K562 (cell line): ENCODE measurements at regions not wholly inside any gene's neighbourhood (a gene's known extent, or its start where the extent isn't known, plus 50 kb on each side); places are given as distances from the start of the nearest gene placed in this dataset.

Experiments
- ATAC-seq: fragments of 200-7000 bp; cut with Tn5 transposase; 3 replicates; pipeline ENCODE4 v1.9.1; 2020; ENCODE audit warnings: moderate library complexity
- BruUV-seq: library from RNA; stranded (reverse); fragments of 400-500 nt; replicated peaks from 2 replicates; lab custom pipeline; 2021; lab: Mats Ljungman, UMichigan
- CTCF ChIA-PET: fragments of 300-600 bp; formaldehyde crosslinking; extraction: SDS; loops from one replicate; lab custom pipeline; 2021; ENCODE audit warnings: low intra/inter-chr PET ratio; lab: Yijun Ruan, JAX
- POLR2A ChIA-PET: fragments of 300-600, 350-650 bp; sonication (Branson Sonifier 250); formaldehyde crosslinking; extraction: SDS; loops from one replicate; lab custom pipeline; 2021; ENCODE audit warnings: antibody characterized with exemption, inconsistent platforms; lab: Yijun Ruan, JAX
- DNase-seq, 4 experiments: peaks; one replicate each; pipeline versions ENCODE4 v3.0.0 to v3.0.0-alpha.2; 2011 to 2018; ENCODE audit warnings: low spot score in 3 of 4, mixed read lengths in 3 of 4; ENCODE audit errors: extremely low read depth in 1 of 4
- FAIRE-seq: peaks from 2 replicates; lab custom pipeline; 2011; peaks lifted over from hg19 to GRCh38; lab: Jason Lieb, UNC
- H2AFZ ChIP-seq: 2 replicates; pipeline ENCODE4 v1.6.0; 2011; ENCODE audit warnings: low read depth, low read length, control low read depth, inconsistent platforms
- H3K27ac ChIP-seq: fragments of 200-600 bp; 3 replicates; pipeline ENCODE4 v1.8.0; 2011; ENCODE audit warnings: low read depth, mild to moderate bottlenecking, control low read depth, inconsistent platforms, low read length, moderate library complexity, mixed read lengths; ENCODE audit errors: extremely low read depth
- H3K27me3 ChIP-seq, 2 experiments: fragments of 300-600 bp in 1 of 2; 2 replicates in 1 of 2; 3 replicates in 1 of 2; pipeline versions ENCODE4 v1.6.0 to v1.8.0; 2011; ENCODE audit warnings: inconsistent platforms in 2 of 2, low read length in 2 of 2, mild to moderate bottlenecking in 1 of 2, mixed read lengths in 1 of 2, moderate library complexity in 1 of 2; ENCODE audit not compliant: control insufficient read depth in 2 of 2, insufficient read depth in 2 of 2
- H3K36me3 ChIP-seq: fragments of 300-600 bp; 3 replicates; pipeline ENCODE4 v1.8.0; 2011; ENCODE audit warnings: mild to moderate bottlenecking, low read length, inconsistent platforms; ENCODE audit not compliant: control insufficient read depth, insufficient read depth
- H3K4me1 ChIP-seq, 2 experiments: fragments of 200-600 bp in 1 of 2; replicated peaks in 1 of 2; 2 replicates in 1 of 2; 3 replicates in 1 of 2; pipeline versions ENCODE4 v1.5.1 to v1.8.0; 2011; ENCODE audit warnings: inconsistent platforms in 2 of 2, low read length in 2 of 2, mild to moderate bottlenecking in 1 of 2, mixed read lengths in 1 of 2, moderate library complexity in 1 of 2; ENCODE audit not compliant: control insufficient read depth in 2 of 2, insufficient read depth in 2 of 2
- H3K4me2 ChIP-seq: 2 replicates; pipeline ENCODE4 v1.6.1; 2011; ENCODE audit warnings: low read length, control low read depth, inconsistent platforms, mixed read lengths; ENCODE audit not compliant: insufficient read depth
- H3K4me3 ChIP-seq: fragments of 200-600 bp; sonication (generic), shearing (Covaris generic); 2 replicates; pipeline ENCODE4 v1.5.1; 2016; ENCODE audit warnings: control low read depth, inconsistent platforms
- H3K79me2 ChIP-seq: fragments of 200-600 bp; 3 replicates; pipeline ENCODE4 v1.8.0; 2011; ENCODE audit warnings: low read length, inconsistent platforms; ENCODE audit not compliant: control insufficient read depth, insufficient read depth
- H3K9ac ChIP-seq, 2 experiments: 2 replicates each; pipeline versions ENCODE4 v1.6.0 to v1.6.1; 2011; ENCODE audit warnings: low read depth in 2 of 2, low read length in 2 of 2, control low read depth in 1 of 2, inconsistent platforms in 1 of 2, mild to moderate bottlenecking in 1 of 2, mixed read lengths in 1 of 2; ENCODE audit not compliant: insufficient read depth in 1 of 2
- H3K9me1 ChIP-seq: one replicate; pipeline ENCODE4 v1.6.0; 2011; ENCODE audit warnings: inconsistent platforms, mild to moderate bottlenecking, low read length, moderate library complexity; ENCODE audit not compliant: control insufficient read depth, insufficient read depth
- H3K9me3 ChIP-seq: replicated peaks from 2 replicates; pipeline ENCODE4 v1.5.1; 2011; ENCODE audit warnings: low read depth, low read length, inconsistent platforms; ENCODE audit not compliant: control insufficient read depth, insufficient read depth
- H4K20me1 ChIP-seq: replicated peaks from 2 replicates; pipeline ENCODE4 v1.6.1; 2011; ENCODE audit warnings: low read length, inconsistent platforms, mixed read lengths; ENCODE audit not compliant: control insufficient read depth, insufficient read depth
- CREM ChIP-seq: IDR thresholded peaks from 2 replicates; pipeline ENCODE4 v1.6.1; 2014; ENCODE audit warnings: antibody characterized with exemption, low read depth
- ETS2 ChIP-seq: IDR thresholded peaks from 2 replicates; pipeline ENCODE4 v1.6.1; 2016; ENCODE audit warnings: borderline replicate concordance, missing genetic modification characterization, mild to moderate bottlenecking, moderate library complexity, missing compliant biosample characterization; ENCODE audit not compliant: poor library complexity, severe bottlenecking
- FOS ChIP-seq: IDR thresholded peaks from 3 replicates; pipeline ENCODE4 v1.6.1; 2011; ENCODE audit not compliant: insufficient read length; ENCODE audit errors: extremely low read depth
- HOMEZ ChIP-seq: fragments of 250-450 bp; sonication (Bioruptor Pico); IDR thresholded peaks from 2 replicates; pipeline ENCODE4 v1.4.0; 2020; ENCODE audit warnings: mild to moderate bottlenecking, moderate library complexity
- NBN ChIP-seq: fragments of 450-650 bp; IDR thresholded peaks from 2 replicates; pipeline ENCODE4 v1.6.1; 2016; ENCODE audit warnings: low read depth, mild to moderate bottlenecking
- NEUROD1 ChIP-seq: fragments of 150-350 bp; IDR thresholded peaks from 2 replicates; pipeline ENCODE4 v1.6.1; 2014; ENCODE audit warnings: borderline replicate concordance, low read length, low read depth; ENCODE audit not compliant: partially characterized antibody
- NR3C1 ChIP-seq: sonication (generic); formaldehyde crosslinking; IDR thresholded peaks from 2 replicates; pipeline ENCODE4 v1.8.1; 2022; ENCODE audit warnings: missing genetic modification reagents
- PHF21A ChIP-seq: fragments of 450-650 bp; IDR thresholded peaks from 2 replicates; pipeline ENCODE4 v1.6.1; 2017; ENCODE audit warnings: low read depth, borderline replicate concordance
- SMARCB1 ChIP-seq: IDR thresholded peaks from 2 replicates; pipeline ENCODE4 v1.6.1; 2011; ENCODE audit warnings: improper control_type of control experiment, low read depth; ENCODE audit not compliant: insufficient read length
- TFAM ChIP-seq: fragments of 250-450 bp; sonication (Bioruptor Pico); conservative IDR thresholded peaks from 2 replicates; pipeline ENCODE4 v1.5.0; 2021; ENCODE audit warnings: mild to moderate bottlenecking, moderate library complexity
- TFE3 ChIP-seq: fragments of 450-650 bp; formaldehyde crosslinking; IDR thresholded peaks from 2 replicates; pipeline ENCODE4 v1.4.0; 2020; ENCODE audit warnings: mild to moderate bottlenecking, mixed read lengths
- ZNF347 ChIP-seq: fragments of 450-650 bp; formaldehyde crosslinking; IDR thresholded peaks from 2 replicates; pipeline ENCODE4 v1.4.0; 2020; ENCODE audit warnings: low read depth, mild to moderate bottlenecking, moderate library complexity
- ZNF512 ChIP-seq: IDR thresholded peaks from 2 replicates; pipeline ENCODE4 v1.6.1; 2016; ENCODE audit warnings: missing genetic modification characterization, missing compliant biosample characterization
- WGBS: fragments of 100-300 bp; shearing (Covaris generic); methylation state at CpG from one replicate; pipeline ENCODE4 v1.1.6; 2016; ENCODE audit warnings: low coverage, mixed read lengths; ENCODE audit not compliant: insufficient coverage; ENCODE audit errors: missing lambda C conversion rate; 5-methylcytosine and 5-hydroxymethylcytosine counted together
- in situ Hi-C: fragments of 300-500 bp; cut with MboI; formaldehyde crosslinking; loops from 4 replicates; pipeline ENCODE4 v1.15.0; 2018; ENCODE audit warnings: inconsistent platforms, mixed read lengths
- intact Hi-C: fragments of 100-400 bp; cut with micrococcal nuclease; formaldehyde crosslinking; loops from 2 replicates; pipeline ENCODE4 v1.14.2; 2022

- no TSS peak for BruUV-seq
- Histone ChIP-seq H3K4me2 (no peak overlapping the region), H3K36me3 (no peaks in the 10 kb centered on the region)
- intact Hi-C loops, result no loop called here
- TF ChIP-seq TFE3 (CRISPR knock-in tag), result no peak
- TF ChIP-seq ZNF512 (tag), result no peak
- no peak for TF ChIP-seq NEUROD1
- TF ChIP-seq ETS2 (tag), result no peak
- TF ChIP-seq PHF21A, result no peak
- TF ChIP-seq TFAM (CRISPR knock-in tag), result no peak
- no peak for TF ChIP-seq SMARCB1
- TF ChIP-seq FOS, result no peak
- TF ChIP-seq NR3C1 (CRISPR knock-in tag), result no peak
- TF ChIP-seq HOMEZ (CRISPR knock-in tag), result no peak
- TF ChIP-seq NBN, result no peak
- TF ChIP-seq CREM, result no peak
- no peak for TF ChIP-seq ZNF347
- TF ChIP-seq, all 486 proteins: peak for 0
- H3K9ac ChIP-seq, result no peak overlapping the region
- ChIA-PET CTCF (no interaction called here), POLR2A (no interaction called here)
- no peaks in the 10 kb centered on the region for H4K20me1 ChIP-seq
- FAIRE-seq (no peak), ATAC-seq (no peak), DNase-seq (no peak)
- WGBS, result 0% methylated on average over 3 of the region's 3 CpGs
- no peak overlapping the region for H3K27ac ChIP-seq
- no peaks in the 10 kb centered on the region for H3K4me1 ChIP-seq
- H3K9me1 ChIP-seq, result no peaks in the 10 kb centered on the region
- no peak overlapping the region for H3K4me3 ChIP-seq
- in situ Hi-C loops, result no loop called here
- no peaks in the 10 kb centered on the region for H3K9me3 ChIP-seq
- H3K79me2 ChIP-seq, result no peaks in the 10 kb centered on the region
- no peaks in the 10 kb centered on the region for H3K27me3 ChIP-seq
- H2AFZ ChIP-seq, result no peak overlapping the region
Observed at GRCh38 chr1:187442603-187443002, 613.9 kb downstream of the PLA2G4A start.
